HCT116 (cell line): ENCODE measurements at regions not wholly inside any gene's neighbourhood (a gene's known extent, or its start where the extent isn't known, plus 50 kb on each side); places are given as distances from the start of the nearest gene placed in this dataset.

Experiments
- CEBPB ChIP-seq: IDR thresholded peaks from 2 replicates; pipeline ENCODE4 v1.6.1; 2012; ENCODE audit warnings: low read depth
- CTCF ChIP-seq, 3 experiments: fragments of 200-600 bp in 1 of 3; sonication (generic) in 1 of 3; IDR thresholded peaks in 2 of 3; conservative IDR thresholded peaks in 1 of 3; 2 replicates each; pipeline ENCODE4 v1.5.1; 2012 to 2017; ENCODE audit warnings: low read depth in 2 of 3, low read length in 2 of 3, antibody characterized with exemption in 1 of 3, borderline replicate concordance in 1 of 3, control low read depth in 1 of 3, mild to moderate bottlenecking in 1 of 3, mixed read lengths in 1 of 3, mixed run types in 1 of 3, moderate library complexity in 1 of 3; ENCODE audit not compliant: insufficient read depth in 1 of 3

GRCh38 chr1:68799096-68799495 lies 302.2 kb upstream of the DEPDC1 start:
- no peak for TF ChIP-seq CTCF (IDR thresholded peaks at IDR 0.05 in 2 of 3, conservative IDR thresholded peaks at IDR 0.05 in 1 of 3; ENCODE audit: borderline replicate concordance in 1 of 3, insufficient read depth in 1 of 3, low read depth in 2 of 3, low read length in 2 of 3)
- no peak for TF ChIP-seq CEBPB
